Type B pancreatic cell (in vitro differentiated cells): ENCODE measurements at regions not wholly inside any gene's neighbourhood (a gene's known extent, or its start where the extent isn't known, plus 50 kb on each side); places are given as distances from the start of the nearest gene placed in this dataset.

Experiments
- DNase-seq: peaks from one replicate; pipeline ENCODE4 v3.0.0; 2021; ENCODE audit warnings: mixed read lengths; ENCODE audit not compliant: unreplicated experiment; ENCODE audit errors: extremely low spot score
- H3K27ac Mint-ChIP-seq: 2 replicates; pipeline ENCODE4 v1.8.0; 2021; ENCODE audit warnings: mild to moderate bottlenecking, mixed read lengths
- H3K27me3 Mint-ChIP-seq: 2 replicates; pipeline ENCODE4 v1.8.0; 2021; ENCODE audit warnings: mixed read lengths
- H3K36me3 Mint-ChIP-seq: 2 replicates; pipeline ENCODE4 v1.8.0; 2021; ENCODE audit warnings: mixed read lengths
- H3K4me1 Mint-ChIP-seq: one replicate; pipeline ENCODE4 v1.8.0; 2021; ENCODE audit warnings: mixed read lengths; ENCODE audit not compliant: unreplicated experiment
- H3K4me3 Mint-ChIP-seq: 2 replicates; pipeline ENCODE4 v1.8.0; 2021; ENCODE audit warnings: mild to moderate bottlenecking, mixed read lengths
- H3K9me3 Mint-ChIP-seq: 2 replicates; pipeline ENCODE4 v1.8.0; 2021; ENCODE audit warnings: mixed read lengths
- TF ChIP-seq, protein P1 (sequence below): fragments of 200-600 bp; sonication (generic); conservative IDR thresholded peaks from 2 replicates; pipeline ENCODE4 v1.5.0; 2021; ENCODE audit warnings: antibody characterized with exemption, mild to moderate bottlenecking

DNA sequence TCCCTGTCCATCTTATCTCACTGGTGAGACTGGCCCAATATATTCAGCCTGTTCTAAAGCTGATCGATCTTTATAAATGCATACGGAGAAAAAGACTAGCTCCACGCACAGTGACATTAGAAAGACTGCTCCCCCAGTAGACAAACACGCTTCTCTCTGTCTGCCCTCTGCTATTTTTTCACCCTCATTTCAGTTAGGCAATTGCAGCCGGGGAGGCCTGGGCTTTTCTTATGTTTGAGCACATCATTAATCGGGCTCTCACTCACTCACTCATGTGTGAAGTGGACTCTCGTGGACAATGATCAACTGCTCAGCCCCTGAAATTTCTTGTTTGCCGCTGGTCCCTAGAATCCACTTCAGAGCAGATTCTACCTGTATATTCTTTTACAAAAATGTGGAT lies 824.7 kb upstream of the TENM3 start:
- peaks cover 6% of the 10 kb centered on the region for H3K4me1 Mint-ChIP-seq
- DNase-seq = no peak
- TF ChIP-seq, protein P1, sequence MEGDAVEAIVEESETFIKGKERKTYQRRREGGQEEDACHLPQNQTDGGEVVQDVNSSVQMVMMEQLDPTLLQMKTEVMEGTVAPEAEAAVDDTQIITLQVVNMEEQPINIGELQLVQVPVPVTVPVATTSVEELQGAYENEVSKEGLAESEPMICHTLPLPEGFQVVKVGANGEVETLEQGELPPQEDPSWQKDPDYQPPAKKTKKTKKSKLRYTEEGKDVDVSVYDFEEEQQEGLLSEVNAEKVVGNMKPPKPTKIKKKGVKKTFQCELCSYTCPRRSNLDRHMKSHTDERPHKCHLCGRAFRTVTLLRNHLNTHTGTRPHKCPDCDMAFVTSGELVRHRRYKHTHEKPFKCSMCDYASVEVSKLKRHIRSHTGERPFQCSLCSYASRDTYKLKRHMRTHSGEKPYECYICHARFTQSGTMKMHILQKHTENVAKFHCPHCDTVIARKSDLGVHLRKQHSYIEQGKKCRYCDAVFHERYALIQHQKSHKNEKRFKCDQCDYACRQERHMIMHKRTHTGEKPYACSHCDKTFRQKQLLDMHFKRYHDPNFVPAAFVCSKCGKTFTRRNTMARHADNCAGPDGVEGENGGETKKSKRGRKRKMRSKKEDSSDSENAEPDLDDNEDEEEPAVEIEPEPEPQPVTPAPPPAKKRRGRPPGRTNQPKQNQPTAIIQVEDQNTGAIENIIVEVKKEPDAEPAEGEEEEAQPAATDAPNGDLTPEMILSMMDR = no peak
- no peak overlapping the region for H3K4me3 Mint-ChIP-seq
- peaks cover 3% of the 10 kb centered on the region for H3K9me3 Mint-ChIP-seq
- no peak overlapping the region for H3K27ac Mint-ChIP-seq
- no peaks in the 10 kb centered on the region for H3K27me3 Mint-ChIP-seq
- no peaks in the 10 kb centered on the region for H3K36me3 Mint-ChIP-seq

DNA sequence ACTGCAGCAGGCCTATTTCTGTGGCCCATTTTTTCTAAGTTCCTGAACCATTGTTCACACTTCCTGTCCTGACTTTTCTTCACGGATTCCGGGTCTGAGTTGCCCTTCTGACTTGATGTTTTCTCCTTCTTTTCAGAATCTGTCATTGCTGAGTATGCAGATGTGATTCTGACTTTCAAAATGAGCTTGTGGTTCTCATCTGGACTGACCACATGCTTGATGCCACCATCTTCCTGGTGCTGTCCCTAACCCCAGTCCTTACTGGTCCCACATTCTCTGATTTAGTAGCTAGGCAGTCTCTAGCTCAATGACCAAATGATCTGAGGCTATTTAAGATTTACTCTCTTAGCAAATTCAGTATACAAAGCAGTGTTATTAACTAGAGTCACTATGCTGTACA lies 822.3 kb upstream of the TENM3 start:
- TF ChIP-seq, protein P1 = no peak

DNA sequence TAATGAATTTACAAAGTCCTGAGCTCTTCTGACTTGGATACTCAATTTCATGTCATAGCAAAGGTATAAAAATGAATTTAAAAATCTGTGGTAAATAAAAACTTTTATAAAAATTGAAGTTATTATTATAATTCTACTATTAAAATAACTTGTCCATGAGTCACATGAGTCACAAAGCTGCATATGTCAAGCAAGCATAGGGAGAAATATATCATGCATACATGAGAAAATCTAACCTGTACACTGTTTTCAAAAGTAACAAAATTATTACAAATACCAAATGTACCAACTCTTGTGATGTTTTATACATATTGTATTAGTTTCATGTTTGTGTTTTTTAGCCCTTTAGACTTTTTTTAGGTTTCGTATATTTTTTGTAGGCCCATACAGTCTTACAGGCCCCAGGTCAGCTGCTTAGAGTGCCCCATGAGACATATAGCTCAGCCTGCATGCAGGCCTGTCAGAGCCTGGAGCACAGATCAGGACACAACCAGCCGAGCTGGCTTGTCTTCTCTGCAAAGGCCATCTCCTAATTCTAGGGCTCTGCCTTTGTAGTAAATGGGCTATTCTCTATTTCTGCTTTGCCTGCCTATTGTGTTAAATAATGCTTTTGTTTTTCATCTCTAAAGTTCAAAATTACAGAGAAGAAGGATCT lies 818.7 kb upstream of the TENM3 start:
- TF ChIP-seq, protein P1 = no peak
- peaks cover 4% of the 10 kb centered on the region for H3K4me1 Mint-ChIP-seq
- H3K36me3 Mint-ChIP-seq = no peaks in the 10 kb centered on the region
- no peaks in the 10 kb centered on the region for H3K9me3 Mint-ChIP-seq
- no peak for DNase-seq
- H3K27me3 Mint-ChIP-seq = no peaks in the 10 kb centered on the region
- no peak overlapping the region for H3K4me3 Mint-ChIP-seq
- no peak overlapping the region for H3K27ac Mint-ChIP-seq

More for the DNA sequence above, 822.3 kb upstream of the TENM3 start:
- H3K9me3 Mint-ChIP-seq = no peaks in the 10 kb centered on the region
- H3K4me1 Mint-ChIP-seq = peaks cover 6% of the 10 kb centered on the region
- H3K36me3 Mint-ChIP-seq = no peaks in the 10 kb centered on the region
- H3K27me3 Mint-ChIP-seq = no peaks in the 10 kb centered on the region
- no peak for DNase-seq
- H3K4me3 Mint-ChIP-seq = no peak overlapping the region
- H3K27ac Mint-ChIP-seq = no peak overlapping the region

DNA sequence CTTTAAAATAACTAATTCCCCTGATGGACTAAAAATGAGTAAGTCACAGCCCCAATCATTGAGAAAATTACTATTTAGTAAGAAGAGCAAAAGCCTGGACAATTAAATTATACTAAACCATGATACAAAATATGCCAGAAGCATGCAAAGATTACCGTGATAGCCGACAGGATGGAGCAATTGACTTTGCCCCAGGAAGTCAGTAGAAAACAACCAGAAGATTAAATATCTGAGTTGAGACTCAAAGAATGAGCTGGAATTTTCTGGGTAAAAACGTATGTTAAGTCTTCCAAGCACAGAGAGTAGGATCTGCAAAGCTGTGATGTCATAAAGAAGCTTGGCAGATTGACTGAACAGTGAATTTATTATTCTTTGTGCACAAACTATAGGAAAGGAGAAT lies 816.1 kb upstream of the TENM3 start:
- Mint-ChIP-seq H3K36me3 (no peaks in the 10 kb centered on the region), H3K4me1 (peaks cover 9% of the 10 kb centered on the region), H3K27ac (no peak overlapping the region), H3K27me3 (no peaks in the 10 kb centered on the region), H3K4me3 (no peak overlapping the region), H3K9me3 (no peaks in the 10 kb centered on the region)
- no peak for DNase-seq
- TF ChIP-seq, protein P1 = no peak

DNA sequence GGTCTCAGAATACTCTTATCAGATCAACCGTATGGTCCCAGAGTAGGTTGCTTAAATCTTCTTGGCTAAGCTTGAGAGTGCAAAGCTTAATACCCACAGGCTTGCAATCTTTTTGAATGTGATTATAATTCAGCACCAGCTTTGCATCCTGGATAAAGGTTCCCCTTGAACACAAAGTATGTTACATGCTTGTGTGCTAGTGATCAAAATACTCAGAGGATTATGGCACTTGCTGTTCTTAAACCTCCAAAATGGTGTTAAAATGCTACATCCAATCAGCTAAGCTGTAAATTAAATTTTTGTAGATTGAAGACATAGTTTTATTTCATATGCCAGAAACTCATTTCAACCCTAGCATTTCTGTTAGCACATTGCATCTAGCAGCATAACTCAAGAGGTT lies 812.2 kb upstream of the TENM3 start:
- TF ChIP-seq, protein P1 = no peak
- H3K4me3 Mint-ChIP-seq = no peak overlapping the region
- H3K36me3 Mint-ChIP-seq = no peaks in the 10 kb centered on the region
- H3K27me3 Mint-ChIP-seq = no peaks in the 10 kb centered on the region
- H3K27ac Mint-ChIP-seq = no peak overlapping the region
- no peaks in the 10 kb centered on the region for H3K9me3 Mint-ChIP-seq
- DNase-seq = no peak
- peaks cover 9% of the 10 kb centered on the region for H3K4me1 Mint-ChIP-seq

DNA sequence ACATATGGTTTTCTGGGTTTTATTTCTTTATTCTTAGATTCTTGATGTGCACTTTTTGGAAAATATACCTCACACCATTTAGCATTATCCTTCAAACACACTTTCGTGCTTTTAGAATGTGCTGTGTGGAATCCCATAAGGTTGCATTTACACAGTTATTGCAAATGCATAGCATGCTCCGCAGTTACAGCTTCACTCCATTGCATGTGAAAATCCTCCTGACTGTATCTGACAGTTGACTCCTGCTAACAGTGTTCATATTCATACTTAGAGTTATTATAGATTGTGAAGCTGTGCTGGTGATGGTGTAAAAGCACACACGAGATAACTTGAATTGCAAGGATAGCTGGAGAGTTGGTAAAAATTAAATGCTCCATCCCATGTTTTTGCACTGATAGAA lies 811.5 kb upstream of the TENM3 start:
- H3K27me3 Mint-ChIP-seq = no peaks in the 10 kb centered on the region
- no peaks in the 10 kb centered on the region for H3K36me3 Mint-ChIP-seq
- TF ChIP-seq, protein P1 = no peak
- peaks cover 9% of the 10 kb centered on the region for H3K4me1 Mint-ChIP-seq
- no peak overlapping the region for H3K27ac Mint-ChIP-seq
- no peaks in the 10 kb centered on the region for H3K9me3 Mint-ChIP-seq
- no peak overlapping the region for H3K4me3 Mint-ChIP-seq
- DNase-seq = no peak
